Fibroblast of pulmonary artery (primary cell): ENCODE measurements at regions not wholly inside any gene's neighbourhood (a gene's known extent, or its start where the extent isn't known, plus 50 kb on each side); places are given as distances from the start of the nearest gene placed in this dataset.

Experiments used
- DNase-seq: peaks from one replicate; pipeline ENCODE4 v3.0.0-alpha.2; 2010; ENCODE audit warnings: low read depth
- H3K4me3 ChIP-seq: replicated peaks from 2 replicates; pipeline ENCODE4 v1.5.1; 2011; ENCODE audit warnings: low read depth, mild to moderate bottlenecking, control low read depth, low read length, moderate library complexity
- CTCF ChIP-seq: IDR thresholded peaks from 2 replicates; pipeline ENCODE4 v1.5.1; 2011; ENCODE audit warnings: mild to moderate bottlenecking, control low read depth, low read length, inconsistent platforms; ENCODE audit errors: missing control alignments

- H3K4me3 ChIP-seq = no peak overlapping the region
- TF ChIP-seq CTCF = no peak
- DNase-seq = no peak
Observed at GRCh38 chr20:39289316-39289715, 327.2 kb downstream of the DHX35 start.

GRCh38 chr20:39283464-39283863 lies 321.3 kb downstream of the DHX35 start:
- no peak for TF ChIP-seq CTCF
- no peak overlapping the region for H3K4me3 ChIP-seq
- DNase-seq = no peak

DNA sequence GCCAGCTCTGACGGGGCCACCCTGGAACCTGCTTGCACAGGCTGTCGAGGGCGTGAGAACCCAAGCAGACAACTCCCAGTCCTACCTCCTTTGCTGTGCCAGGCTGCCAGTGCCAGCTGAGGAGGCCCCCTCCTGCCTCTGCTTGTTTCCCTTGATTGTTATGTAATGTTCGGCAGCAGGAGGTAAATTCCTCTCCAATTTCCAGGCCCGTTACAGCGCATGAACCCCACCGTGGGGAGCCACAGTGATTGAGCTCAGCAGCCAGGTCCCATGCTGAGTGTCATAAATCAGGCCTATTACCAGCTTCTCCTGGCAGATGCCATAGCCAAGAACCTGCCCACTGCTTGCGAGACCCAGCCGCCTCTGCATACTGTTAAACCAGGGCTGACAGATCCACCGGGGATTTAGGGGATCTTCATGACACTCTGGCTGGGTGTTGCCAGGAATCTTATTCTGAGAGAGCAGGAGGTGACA lies 320.5 kb downstream of the DHX35 start:
- H3K4me3 ChIP-seq = no peak overlapping the region
- DNase-seq = no peak
- no peak for TF ChIP-seq CTCF

DNA sequence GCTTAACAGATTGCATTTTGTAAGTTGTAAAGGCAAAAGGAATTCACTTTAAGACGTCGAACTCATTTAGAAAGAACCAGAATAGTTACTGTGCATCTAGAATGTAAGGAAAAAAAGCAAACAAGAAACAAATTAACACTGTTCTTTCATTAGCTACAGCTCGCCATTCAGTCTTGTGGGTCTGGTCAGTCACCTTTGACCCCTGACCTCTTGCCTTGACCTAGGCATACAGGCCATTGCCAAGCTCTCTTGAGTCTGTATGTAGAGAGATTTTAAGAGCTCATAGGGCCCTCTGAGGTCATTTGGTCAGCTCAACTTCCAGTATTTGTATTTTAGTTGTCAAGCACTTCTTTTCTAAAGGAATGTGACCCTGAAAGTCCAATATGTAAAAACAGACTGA lies 318.7 kb downstream of the DHX35 start:
- DNase-seq = no peak
- no peak overlapping the region for H3K4me3 ChIP-seq
- TF ChIP-seq CTCF = no peak

- DNase-seq = no peak
- H3K4me3 ChIP-seq = no peak overlapping the region
- TF ChIP-seq CTCF = no peak
Observed at GRCh38 chr20:39278230-39278788, 316.2 kb downstream of the DHX35 start.

GRCh38 chr20:39277185-39277584 lies 315.0 kb downstream of the DHX35 start:
- no peak for DNase-seq
- no peak for TF ChIP-seq CTCF
- H3K4me3 ChIP-seq = no peak overlapping the region

- TF ChIP-seq CTCF = no peak
- no peak for DNase-seq
- H3K4me3 ChIP-seq = no peak overlapping the region
Observed at GRCh38 chr20:39270837-39271604, 308.9 kb downstream of the DHX35 start.
